ENCODE measurements at regions not wholly inside any gene's neighbourhood (a gene's known extent, or its start where the extent isn't known, plus 50 kb on each side); places are given as distances from the start of the nearest gene placed in this dataset.

GRCh38 chr5:73395256-73395655, 53.3 kb downstream of the FOXD1 start:
- Histone ChIP-seq H3K36me3 (ENCODE audit: insufficient read depth, low read length) (no peaks in the 10 kb centered on the region), H3K9me3 (ENCODE audit: low read length) (no peaks in the 10 kb centered on the region), H3K4me1 (ENCODE audit: insufficient read depth, low read length) (no peaks in the 10 kb centered on the region), H2AFZ (ENCODE audit: low read depth, low read length) (no peak overlapping the region), H3K4me3 (ENCODE audit: low read length) (no peak overlapping the region), H3K27me3 (ENCODE audit: insufficient read depth, low read length) (peaks cover 3% of the 10 kb centered on the region)

DNA sequence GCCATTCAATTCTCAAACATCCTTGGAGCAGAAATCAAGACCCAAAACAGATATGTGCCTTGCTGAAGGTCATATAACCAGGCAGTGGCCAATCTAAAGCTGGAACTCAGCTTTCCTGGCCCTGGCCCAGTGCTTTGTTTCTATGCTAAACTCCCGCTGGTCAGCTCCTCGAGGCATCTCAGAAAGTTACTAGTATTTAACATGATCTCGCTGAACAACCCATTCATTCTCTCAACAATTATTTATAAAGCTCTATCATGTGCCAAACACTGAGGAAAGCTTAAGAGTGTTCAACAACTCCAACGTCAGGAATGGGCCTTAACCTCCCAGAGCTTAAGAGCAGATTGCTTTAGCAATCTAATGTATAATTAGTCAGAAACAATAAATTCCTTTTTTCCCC, 54.0 kb downstream of the FOXD1 start:
- no peak overlapping the region for H3K4me3 ChIP-seq (ENCODE audit: low read length)
- peaks cover 5% of the 10 kb centered on the region for H3K27me3 ChIP-seq (ENCODE audit: insufficient read depth, low read length)
- H3K4me1 ChIP-seq (ENCODE audit: insufficient read depth, low read length): no peaks in the 10 kb centered on the region
- no peak overlapping the region for H2AFZ ChIP-seq (ENCODE audit: low read depth, low read length)
- no peaks in the 10 kb centered on the region for H3K9me3 ChIP-seq (ENCODE audit: low read length)
- H3K36me3 ChIP-seq (ENCODE audit: insufficient read depth, low read length): no peaks in the 10 kb centered on the region

DNA sequence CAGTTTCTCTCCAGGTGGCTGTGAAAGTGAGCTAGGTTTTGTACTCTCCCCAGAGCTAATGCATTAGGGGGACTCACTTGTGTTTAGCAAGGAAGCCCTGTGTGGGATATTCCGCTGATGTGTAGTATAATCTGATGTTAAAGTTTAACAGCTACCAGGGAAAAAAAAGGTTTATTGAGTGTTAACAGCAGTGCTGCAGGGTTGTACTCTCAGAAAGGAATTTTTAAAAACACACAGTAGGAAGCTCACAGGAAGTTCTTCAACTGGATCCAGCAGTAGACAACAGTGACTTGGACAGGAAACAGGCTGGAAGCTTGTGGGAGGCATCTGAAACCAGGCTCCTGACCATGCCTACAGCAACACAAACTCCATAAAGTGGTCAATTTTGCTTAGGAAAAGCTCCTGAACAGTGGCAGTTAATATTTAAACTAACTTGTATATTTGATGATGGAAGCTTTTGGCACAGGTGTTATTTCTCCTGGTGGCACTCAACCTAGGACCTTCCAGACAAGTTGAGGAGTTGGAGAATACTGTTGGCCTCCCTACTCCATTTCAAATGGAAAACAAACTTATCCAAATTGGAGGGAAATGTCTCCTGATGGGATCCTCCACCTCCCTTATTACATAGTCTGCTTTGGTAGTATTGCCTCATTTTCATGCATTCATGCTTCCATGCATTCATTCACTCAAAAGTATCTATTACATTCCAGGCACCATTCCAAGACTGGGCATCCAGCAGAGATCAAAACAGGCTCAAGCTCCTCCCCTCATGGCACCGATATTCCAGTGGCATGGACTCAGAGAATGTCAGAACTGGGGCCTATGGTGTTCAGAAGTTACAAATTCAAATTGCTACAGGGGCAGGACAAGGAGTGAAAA, 54.7 kb downstream of the FOXD1 start:
- Histone ChIP-seq H3K9me3 (ENCODE audit: low read length) (no peaks in the 10 kb centered on the region), H2AFZ (ENCODE audit: low read depth, low read length) (no peak overlapping the region), H3K4me1 (ENCODE audit: insufficient read depth, low read length) (no peaks in the 10 kb centered on the region)

DNA sequence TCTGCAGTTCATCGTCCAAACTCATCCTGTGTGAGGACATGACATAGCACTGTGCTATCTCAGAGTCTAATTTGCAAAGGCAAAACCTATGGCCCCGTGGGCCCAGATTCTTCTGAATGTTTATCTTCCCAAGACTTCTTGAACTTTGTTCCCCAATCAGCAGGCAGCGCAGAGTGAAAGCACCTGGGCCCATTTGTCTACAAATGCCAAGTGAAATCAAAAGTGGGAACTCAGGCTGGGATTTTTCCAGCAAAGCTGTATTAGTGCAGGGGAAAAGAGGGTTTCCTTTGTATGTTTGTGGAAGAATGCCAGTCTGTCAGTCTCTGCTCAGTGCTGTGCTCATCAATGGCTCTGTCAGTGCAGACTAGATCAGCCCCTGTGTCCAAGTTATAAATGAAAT, 55.8 kb downstream of the FOXD1 start:
- Histone ChIP-seq H3K9me3 (ENCODE audit: low read length) (no peaks in the 10 kb centered on the region), H3K27me3 (ENCODE audit: insufficient read depth, low read length) (peaks cover 5% of the 10 kb centered on the region), H3K36me3 (ENCODE audit: insufficient read depth, low read length) (no peaks in the 10 kb centered on the region), H3K4me3 (ENCODE audit: low read length) (no peak overlapping the region), H3K4me1 (ENCODE audit: insufficient read depth, low read length) (no peaks in the 10 kb centered on the region), H2AFZ (ENCODE audit: low read depth, low read length) (no peak overlapping the region)

More for the DNA sequence above, 54.7 kb downstream of the FOXD1 start:
- Histone ChIP-seq H3K36me3 (ENCODE audit: insufficient read depth, low read length) (no peaks in the 10 kb centered on the region), H3K27me3 (ENCODE audit: insufficient read depth, low read length) (peaks cover 5% of the 10 kb centered on the region), H3K4me3 (ENCODE audit: low read length) (no peak overlapping the region)

GRCh38 chr5:73391441-73391881, 57.1 kb downstream of the FOXD1 start:
- no peaks in the 10 kb centered on the region for H3K9me3 ChIP-seq (ENCODE audit: low read length)
- H3K4me1 ChIP-seq (ENCODE audit: insufficient read depth, low read length): no peaks in the 10 kb centered on the region
- no peak overlapping the region for H2AFZ ChIP-seq (ENCODE audit: low read depth, low read length)
- peaks cover 5% of the 10 kb centered on the region for H3K27me3 ChIP-seq (ENCODE audit: insufficient read depth, low read length)
- H3K4me3 ChIP-seq (ENCODE audit: low read length): no peak overlapping the region
- H3K36me3 ChIP-seq (ENCODE audit: insufficient read depth, low read length): no peaks in the 10 kb centered on the region

DNA sequence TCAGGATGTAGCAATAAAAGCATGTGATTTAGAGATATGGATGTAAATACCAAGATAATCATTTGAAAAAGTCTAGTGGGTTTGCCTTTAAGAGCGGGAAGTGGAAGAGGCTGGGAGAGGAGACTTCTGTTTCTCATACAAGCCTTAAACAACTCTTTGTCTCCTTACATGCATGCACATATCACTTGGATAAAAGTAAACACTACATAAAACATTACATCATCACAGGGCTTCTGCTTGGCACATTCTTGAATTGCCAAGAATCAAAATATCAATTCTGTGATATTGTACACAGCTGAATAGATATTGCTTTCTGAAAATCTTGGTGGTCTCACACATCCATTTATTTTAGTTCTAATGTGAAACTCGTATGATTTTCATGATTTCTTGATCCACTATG, 57.6 kb downstream of the FOXD1 start:
- Histone ChIP-seq H3K9me3 (ENCODE audit: low read length) (no peaks in the 10 kb centered on the region), H3K27me3 (ENCODE audit: insufficient read depth, low read length) (peaks cover 5% of the 10 kb centered on the region), H3K4me1 (ENCODE audit: insufficient read depth, low read length) (no peaks in the 10 kb centered on the region), H2AFZ (ENCODE audit: low read depth, low read length) (no peak overlapping the region), H3K4me3 (ENCODE audit: low read length) (no peak overlapping the region), H3K36me3 (ENCODE audit: insufficient read depth, low read length) (no peaks in the 10 kb centered on the region)

DNA sequence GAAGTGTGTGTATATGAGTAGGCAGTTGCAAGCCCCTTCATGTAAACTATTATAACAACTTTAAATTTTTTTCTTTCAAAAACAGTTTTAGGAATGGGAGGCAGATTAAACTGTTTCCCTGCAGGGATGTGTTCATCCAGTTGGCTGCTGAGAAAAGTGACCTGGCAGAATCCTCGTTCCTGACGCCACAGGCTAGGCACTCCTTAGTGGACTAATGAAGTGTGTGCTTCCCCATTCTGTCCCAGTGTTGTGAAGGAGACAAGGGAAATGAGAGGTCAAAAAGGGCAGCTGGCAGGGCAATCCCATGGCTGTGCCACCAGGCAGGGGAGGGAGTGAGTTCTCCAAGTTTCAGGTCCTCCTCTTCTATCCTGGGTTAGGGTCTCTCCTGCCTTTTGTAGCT, 59.8 kb downstream of the FOXD1 start:
- Histone ChIP-seq H3K4me1 (ENCODE audit: insufficient read depth, low read length) (no peaks in the 10 kb centered on the region), H2AFZ (ENCODE audit: low read depth, low read length) (no peak overlapping the region), H3K9me3 (ENCODE audit: low read length) (no peaks in the 10 kb centered on the region), H3K36me3 (ENCODE audit: insufficient read depth, low read length) (no peaks in the 10 kb centered on the region), H3K4me3 (ENCODE audit: low read length) (no peak overlapping the region), H3K27me3 (ENCODE audit: insufficient read depth, low read length) (peaks cover 5% of the 10 kb centered on the region)

DNA sequence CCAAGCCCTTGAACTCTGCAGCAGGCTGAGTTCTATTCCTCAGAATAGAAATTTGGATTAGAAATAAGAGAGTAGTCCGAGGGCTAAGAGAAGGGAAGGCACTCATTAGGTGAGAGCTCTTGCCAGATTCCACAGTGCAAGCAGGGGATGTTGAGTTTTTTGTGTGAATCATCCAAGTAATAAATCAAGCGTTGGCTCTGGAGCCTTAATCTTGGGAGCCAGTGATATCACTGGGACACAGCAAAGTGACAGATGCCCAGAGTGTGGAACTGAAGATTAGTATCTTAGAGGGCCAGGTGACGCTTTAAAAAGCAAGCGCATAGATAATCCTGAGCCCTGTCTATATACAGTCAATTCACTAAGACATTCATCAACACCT, 60.3 kb downstream of the FOXD1 start:
- no peaks in the 10 kb centered on the region for H3K36me3 ChIP-seq (ENCODE audit: insufficient read depth, low read length)

DNA sequence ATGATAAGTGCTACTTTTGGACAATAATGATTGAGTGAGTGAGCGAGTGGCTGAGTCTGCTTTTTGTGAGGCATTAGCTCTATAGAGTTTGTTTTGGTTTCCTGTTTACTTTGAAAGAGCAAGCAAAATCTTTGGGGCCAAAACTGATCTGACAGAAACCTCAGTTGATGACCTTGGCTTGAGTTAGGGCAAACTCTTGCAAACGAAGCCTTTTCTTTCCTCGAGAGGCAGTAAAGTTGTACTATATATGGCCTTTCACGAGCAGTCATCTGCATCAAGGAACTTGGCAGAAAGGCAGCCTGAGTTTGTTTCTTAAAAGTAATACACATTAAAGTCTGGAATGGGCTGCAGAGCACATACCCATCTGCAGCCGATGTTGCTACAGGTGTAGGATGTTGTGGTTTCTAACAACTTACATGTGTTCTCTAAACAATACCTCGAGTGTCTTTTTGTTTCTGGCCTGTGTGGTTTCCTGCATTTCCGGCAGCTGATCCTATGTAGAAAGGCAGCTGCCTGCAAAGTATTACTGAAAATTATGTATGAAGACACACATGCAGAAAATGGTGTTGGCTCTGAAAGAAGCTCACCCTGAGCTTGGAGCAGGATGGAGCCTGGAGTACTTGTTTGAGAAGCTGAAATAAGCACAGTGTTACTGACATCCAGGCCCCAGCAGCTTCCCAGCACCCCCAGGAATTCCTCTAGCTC, 60.8 kb downstream of the FOXD1 start:
- Histone ChIP-seq H2AFZ (ENCODE audit: low read depth, low read length) (no peak overlapping the region), H3K36me3 (ENCODE audit: insufficient read depth, low read length) (no peaks in the 10 kb centered on the region), H3K9me3 (ENCODE audit: low read length) (no peaks in the 10 kb centered on the region), H3K27me3 (ENCODE audit: insufficient read depth, low read length) (peaks cover 5% of the 10 kb centered on the region), H3K4me1 (ENCODE audit: insufficient read depth, low read length) (no peaks in the 10 kb centered on the region), H3K4me3 (ENCODE audit: low read length) (no peak overlapping the region)

More for the DNA sequence above, 60.3 kb downstream of the FOXD1 start:
- Histone ChIP-seq H2AFZ (ENCODE audit: low read depth, low read length) (no peak overlapping the region), H3K4me1 (ENCODE audit: insufficient read depth, low read length) (no peaks in the 10 kb centered on the region), H3K9me3 (ENCODE audit: low read length) (no peaks in the 10 kb centered on the region), H3K27me3 (ENCODE audit: insufficient read depth, low read length) (peaks cover 5% of the 10 kb centered on the region), H3K4me3 (ENCODE audit: low read length) (no peak overlapping the region)

DNA sequence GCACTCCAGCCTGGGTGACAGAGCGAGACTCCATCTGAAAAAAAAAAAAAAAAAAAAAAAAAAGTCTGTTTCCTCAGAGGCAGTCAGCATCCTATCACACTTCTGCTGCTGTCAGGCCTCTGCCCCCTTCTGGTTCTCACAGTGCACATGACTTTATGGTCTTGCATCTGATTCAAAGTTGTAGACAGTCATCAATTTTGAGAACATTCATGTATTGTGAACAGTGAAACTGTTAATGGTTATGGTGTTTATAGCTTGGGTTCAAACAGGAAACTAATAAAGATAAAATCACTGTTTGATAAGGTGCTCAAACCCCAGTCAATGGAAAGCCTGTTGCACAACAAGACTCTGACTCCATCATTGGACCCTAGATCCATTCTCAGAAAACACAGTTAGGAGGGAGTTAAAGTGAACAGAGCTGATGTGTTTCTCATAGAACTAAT, 61.4 kb downstream of the FOXD1 start:
- no peak overlapping the region for H2AFZ ChIP-seq (ENCODE audit: low read depth, low read length)
- H3K27me3 ChIP-seq (ENCODE audit: insufficient read depth, low read length): peaks cover 5% of the 10 kb centered on the region
- no peaks in the 10 kb centered on the region for H3K9me3 ChIP-seq (ENCODE audit: low read length)
- no peaks in the 10 kb centered on the region for H3K4me1 ChIP-seq (ENCODE audit: insufficient read depth, low read length)
- no peak overlapping the region for H3K4me3 ChIP-seq (ENCODE audit: low read length)
- no peaks in the 10 kb centered on the region for H3K36me3 ChIP-seq (ENCODE audit: insufficient read depth, low read length)

- Histone ChIP-seq H2AFZ (ENCODE audit: low read depth, low read length) (no peak overlapping the region), H3K9me3 (ENCODE audit: low read length) (no peaks in the 10 kb centered on the region), H3K27me3 (ENCODE audit: insufficient read depth, low read length) (peaks cover under 1% of the 10 kb centered on the region), H3K36me3 (ENCODE audit: insufficient read depth, low read length) (no peaks in the 10 kb centered on the region), H3K4me3 (ENCODE audit: low read length) (no peak overlapping the region), H3K4me1 (ENCODE audit: insufficient read depth, low read length) (no peaks in the 10 kb centered on the region)
Measured at GRCh38 chr5:73384861-73385260, 63.7 kb downstream of the FOXD1 start.

DNA sequence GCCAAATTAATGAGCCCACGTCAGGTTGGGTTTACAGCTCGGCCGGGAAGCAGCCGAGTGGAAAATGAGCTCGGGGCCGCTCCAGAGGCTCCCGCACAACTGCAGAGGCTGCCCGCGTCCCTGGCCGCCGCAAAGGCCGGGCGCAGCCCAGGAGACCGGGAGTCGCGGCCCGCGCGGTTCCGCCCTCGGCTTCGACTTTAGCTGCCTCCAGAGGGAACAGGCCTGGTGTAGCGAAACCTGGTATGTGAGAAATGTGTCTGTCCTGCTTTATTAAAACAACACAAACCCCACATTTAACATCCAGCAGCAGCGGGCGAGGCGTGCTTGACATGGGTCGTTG, 66.2 kb downstream of the FOXD1 start:
- H2AFZ ChIP-seq (ENCODE audit: low read depth, low read length): no peak overlapping the region
- H3K4me3 ChIP-seq (ENCODE audit: low read length): no peak overlapping the region
- H3K4me1 ChIP-seq (ENCODE audit: insufficient read depth, low read length): peaks cover 2% of the 10 kb centered on the region
- H3K36me3 ChIP-seq (ENCODE audit: insufficient read depth, low read length): no peaks in the 10 kb centered on the region
- no peaks in the 10 kb centered on the region for H3K27me3 ChIP-seq (ENCODE audit: insufficient read depth, low read length)
- no peaks in the 10 kb centered on the region for H3K9me3 ChIP-seq (ENCODE audit: low read length)

DNA sequence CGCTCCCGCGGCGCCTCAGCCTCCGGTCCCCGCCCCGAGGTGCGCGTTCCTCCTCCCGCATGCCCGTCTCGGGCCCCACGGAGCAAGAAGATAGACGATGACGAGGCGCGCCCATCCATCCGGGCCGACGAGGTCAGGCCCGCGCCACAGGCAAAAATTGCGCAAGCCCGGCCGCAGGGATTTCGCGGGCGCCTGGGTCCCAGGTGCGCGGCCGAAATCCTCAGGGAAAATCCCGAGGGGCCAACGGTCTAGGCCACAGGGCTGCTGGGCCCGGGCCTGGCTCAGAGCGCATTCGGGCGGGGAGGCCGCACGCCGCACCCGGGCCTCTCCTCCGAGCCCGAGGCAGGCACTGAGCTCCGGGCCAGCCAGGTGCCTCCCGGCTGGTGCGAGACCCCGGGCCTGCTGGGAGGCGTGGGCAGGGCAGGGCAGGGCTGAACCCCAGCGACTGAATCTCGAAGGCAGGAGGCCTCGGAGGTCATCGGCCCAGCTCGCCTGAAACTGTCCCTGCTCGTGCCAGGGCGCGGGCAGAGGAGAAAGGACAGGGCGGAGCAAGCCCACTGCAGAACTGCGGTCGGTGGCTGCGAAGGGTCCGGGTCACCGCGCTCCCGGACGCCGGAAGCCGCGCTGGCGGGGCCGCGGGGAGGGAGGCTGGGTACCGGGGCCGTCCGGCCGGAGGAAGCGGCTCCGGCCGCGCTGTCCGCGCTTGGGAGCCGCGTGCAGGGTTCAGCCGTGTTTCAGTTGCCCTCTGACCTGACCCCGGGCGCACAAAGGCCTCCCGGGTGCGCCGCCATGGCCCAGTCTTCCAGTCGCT, 66.8 kb downstream of the FOXD1 start:
- Histone ChIP-seq H3K4me1 (ENCODE audit: insufficient read depth, low read length) (peaks cover 2% of the 10 kb centered on the region), H3K36me3 (ENCODE audit: insufficient read depth, low read length) (no peaks in the 10 kb centered on the region), H3K27me3 (ENCODE audit: insufficient read depth, low read length) (no peaks in the 10 kb centered on the region), H2AFZ (ENCODE audit: low read depth, low read length) (no peak overlapping the region), H3K4me3 (ENCODE audit: low read length) (no peak overlapping the region), H3K9me3 (ENCODE audit: low read length) (no peaks in the 10 kb centered on the region)

Data from neuron (in vitro differentiated cells).